ENCODE measurements at regions not wholly inside any gene's neighbourhood (a gene's known extent, or its start where the extent isn't known, plus 50 kb on each side); places are given as distances from the start of the nearest gene placed in this dataset.
A peak's percentile ranks its signal among the peaks of the same experiment; 100 is the strongest.

DNA sequence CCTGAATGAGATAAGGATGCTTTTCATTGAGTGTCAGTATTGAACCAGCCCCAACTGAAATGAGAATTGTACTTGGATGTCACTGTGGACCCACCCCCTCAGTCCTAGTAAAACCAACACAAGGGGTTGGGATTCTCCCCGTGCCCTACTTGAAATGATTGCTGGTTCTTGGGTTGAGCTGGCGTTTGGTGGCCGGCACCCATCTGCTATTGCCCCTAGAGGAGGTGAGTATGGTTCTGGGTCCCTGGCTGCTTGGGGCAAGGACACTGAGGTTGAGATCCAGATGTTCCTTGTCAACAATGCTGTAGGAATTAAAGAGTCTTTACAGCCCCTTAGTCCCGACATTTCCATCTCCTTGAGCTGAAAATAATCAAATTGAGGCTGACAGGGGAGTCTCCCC, 170.0 kb upstream of the ZNF32 start:
- Histone ChIP-seq H3K27ac (no peak overlapping the region), H3K4me3 (no peak overlapping the region), H3K9me3 (no peaks in the 10 kb centered on the region), H3K4me1 (peaks cover 0 to 48% (median 3%) of the 10 kb centered on the region in 3 donors), H3K27me3 (no peaks in the 10 kb centered on the region), H3K36me3 (no peaks in the 10 kb centered on the region)
- TF ChIP-seq POLR2A (IDR thresholded peaks at IDR 0.05) (no peak), EP300 (IDR thresholded peaks at IDR 0.05) (no peak), POLR2AphosphoS5 (IDR thresholded peaks at IDR 0.05) (no peak)
- TF ChIP-seq, protein P1, sequence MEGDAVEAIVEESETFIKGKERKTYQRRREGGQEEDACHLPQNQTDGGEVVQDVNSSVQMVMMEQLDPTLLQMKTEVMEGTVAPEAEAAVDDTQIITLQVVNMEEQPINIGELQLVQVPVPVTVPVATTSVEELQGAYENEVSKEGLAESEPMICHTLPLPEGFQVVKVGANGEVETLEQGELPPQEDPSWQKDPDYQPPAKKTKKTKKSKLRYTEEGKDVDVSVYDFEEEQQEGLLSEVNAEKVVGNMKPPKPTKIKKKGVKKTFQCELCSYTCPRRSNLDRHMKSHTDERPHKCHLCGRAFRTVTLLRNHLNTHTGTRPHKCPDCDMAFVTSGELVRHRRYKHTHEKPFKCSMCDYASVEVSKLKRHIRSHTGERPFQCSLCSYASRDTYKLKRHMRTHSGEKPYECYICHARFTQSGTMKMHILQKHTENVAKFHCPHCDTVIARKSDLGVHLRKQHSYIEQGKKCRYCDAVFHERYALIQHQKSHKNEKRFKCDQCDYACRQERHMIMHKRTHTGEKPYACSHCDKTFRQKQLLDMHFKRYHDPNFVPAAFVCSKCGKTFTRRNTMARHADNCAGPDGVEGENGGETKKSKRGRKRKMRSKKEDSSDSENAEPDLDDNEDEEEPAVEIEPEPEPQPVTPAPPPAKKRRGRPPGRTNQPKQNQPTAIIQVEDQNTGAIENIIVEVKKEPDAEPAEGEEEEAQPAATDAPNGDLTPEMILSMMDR (IDR thresholded peaks at IDR 0.05): no peak
- ATAC-seq: no peak
- WGBS, 2 donors (ENCODE audit: low coverage in 1 of 2): 60% methylated on average over 1 of the region's 4 CpGs; no CpG with 5 or more reads in 1 of the 2 donors

DNA sequence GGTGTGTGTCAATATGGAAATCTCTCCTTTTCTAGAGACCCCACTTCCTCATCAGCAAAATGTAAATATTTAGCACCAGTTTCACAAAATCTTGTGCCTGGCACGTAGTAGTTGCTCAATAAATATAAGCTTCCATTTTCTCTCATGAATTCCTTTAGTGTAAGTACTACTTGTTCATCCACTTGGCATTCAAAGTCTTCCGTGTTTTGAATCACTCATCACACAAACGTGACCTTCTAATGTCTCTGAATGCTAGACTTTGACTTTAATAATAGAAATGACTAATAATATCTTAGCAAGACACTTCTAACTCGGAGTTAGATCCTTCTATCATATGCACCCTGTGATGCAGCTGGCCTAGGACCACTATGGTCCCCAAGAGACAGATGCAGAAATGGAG, 168.7 kb upstream of the ZNF32 start:
- H3K4me1 ChIP-seq: peaks cover 0 to 35% (median 0%) of the 10 kb centered on the region in 3 donors
- H3K36me3 ChIP-seq: no peaks in the 10 kb centered on the region
- WGBS, 2 donors (ENCODE audit: low coverage in 1 of 2): 61 to 75% methylated on average over 3 to 4 of the region's 4 CpGs
- ATAC-seq: no peak
- peak overlapping the region in 3 of 4 donors; percentile 55 to 64 (median 61) for H3K27ac ChIP-seq
- no peak overlapping the region for H3K4me3 ChIP-seq
- H3K9me3 ChIP-seq: no peaks in the 10 kb centered on the region
- no peak for TF ChIP-seq EP300 (IDR thresholded peaks at IDR 0.05)
- TF ChIP-seq POLR2AphosphoS5 (IDR thresholded peaks at IDR 0.05): no peak
- TF ChIP-seq, protein P1 (IDR thresholded peaks at IDR 0.05): no peak
- no peak for TF ChIP-seq POLR2A (IDR thresholded peaks at IDR 0.05)
- no peaks in the 10 kb centered on the region for H3K27me3 ChIP-seq

DNA sequence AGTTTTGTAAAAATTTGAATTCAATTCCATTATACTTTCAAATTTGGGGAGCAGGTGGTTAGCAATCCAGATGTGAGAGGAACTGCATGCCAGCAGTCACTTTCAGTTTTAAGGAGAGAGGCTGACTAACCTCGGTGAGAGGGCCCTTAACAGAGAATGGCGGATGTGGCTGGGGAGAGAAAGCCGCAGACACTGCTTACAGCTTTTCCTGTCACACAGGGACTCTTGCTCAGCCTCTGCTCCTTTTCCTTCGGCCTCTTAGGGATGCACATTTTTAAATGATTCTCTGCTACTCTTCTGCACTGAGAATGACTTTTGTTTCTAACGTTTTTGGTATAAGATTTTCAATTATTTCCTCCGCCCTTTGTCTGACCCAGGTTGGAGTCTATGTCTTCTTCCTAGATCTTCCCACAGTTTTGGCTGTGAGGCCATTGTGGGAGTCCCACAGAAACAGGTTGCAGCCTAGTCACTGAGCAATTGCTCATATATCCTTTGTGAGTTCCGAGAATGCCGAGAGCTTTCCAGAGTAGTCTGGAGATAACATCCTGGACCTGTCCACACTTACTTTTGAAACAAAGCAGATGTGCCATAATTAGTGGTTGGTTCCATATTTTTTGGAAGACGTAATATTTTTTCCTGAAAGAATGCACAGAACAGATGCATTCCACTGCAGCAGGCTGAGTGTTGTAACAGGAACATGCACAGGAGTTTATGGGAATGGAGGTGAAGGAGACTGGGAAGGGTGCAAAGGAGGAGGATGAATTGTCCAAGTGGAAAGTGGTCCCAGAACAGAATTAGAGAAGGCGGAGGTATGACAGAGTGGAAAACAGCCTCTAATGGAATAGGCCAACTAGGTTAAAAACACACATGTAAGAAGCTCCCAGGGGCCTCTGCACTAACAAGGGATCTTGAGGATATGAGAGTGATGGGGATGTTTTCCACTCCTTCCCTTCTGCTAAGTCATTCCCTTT, 168.0 kb upstream of the ZNF32 start:
- no peaks in the 10 kb centered on the region for H3K9me3 ChIP-seq
- H3K27ac ChIP-seq: peak overlapping the region in 3 of 4 donors; percentile 55 to 64 (median 61)
- peaks cover 0 to 30% (median 0%) of the 10 kb centered on the region in 3 donors for H3K4me1 ChIP-seq
- ATAC-seq: peak; percentile 86
- no peaks in the 10 kb centered on the region for H3K36me3 ChIP-seq
- H3K4me3 ChIP-seq: no peak overlapping the region
- no peaks in the 10 kb centered on the region for H3K27me3 ChIP-seq
- 23 to 26% methylated on average over 9 to 10 of the region's 10 CpGs for WGBS, 2 donors (ENCODE audit: low coverage in 1 of 2)
- TF ChIP-seq POLR2AphosphoS5 (IDR thresholded peaks at IDR 0.05) (peak; percentile 89), EP300 (IDR thresholded peaks at IDR 0.05) (no peak)
- TF ChIP-seq, protein P1 (IDR thresholded peaks at IDR 0.05): no peak

- no peak for ATAC-seq
- no peaks in the 10 kb centered on the region for H3K9me3 ChIP-seq
- WGBS, 2 donors (ENCODE audit: low coverage in 1 of 2): 93 to 100% methylated on average over 2 of the region's 2 CpGs
- peak overlapping the region in 1 of 4 donors; percentile 45 for H3K27ac ChIP-seq
- TF ChIP-seq POLR2A (IDR thresholded peaks at IDR 0.05) (no peak), EP300 (IDR thresholded peaks at IDR 0.05) (no peak)
- H3K4me3 ChIP-seq: no peak overlapping the region
- no peaks in the 10 kb centered on the region for H3K27me3 ChIP-seq
- peaks cover 0 to 29% (median 0%) of the 10 kb centered on the region in 3 donors for H3K4me1 ChIP-seq
- no peaks in the 10 kb centered on the region for H3K36me3 ChIP-seq
Measured at GRCh38 chr10:43815181-43815885, 166.7 kb upstream of the ZNF32 start.

DNA sequence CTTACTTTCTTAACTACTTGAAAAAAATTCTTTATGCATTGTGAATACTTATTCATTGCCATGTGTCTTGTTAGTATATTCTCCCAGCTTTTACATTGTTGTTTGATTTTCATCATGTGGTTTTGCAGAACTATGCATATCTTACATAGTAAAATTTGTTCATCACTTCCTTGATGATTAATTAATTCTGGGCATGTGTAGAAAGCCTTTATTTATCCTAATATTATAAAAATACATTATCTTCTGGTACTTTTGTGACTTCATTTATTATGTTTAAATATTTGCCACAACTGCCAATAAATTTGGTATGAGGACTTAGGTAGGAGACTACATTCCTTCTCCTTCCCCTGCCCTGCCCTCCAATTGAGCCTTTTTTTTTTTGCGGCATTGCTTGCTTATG, 166.0 kb upstream of the ZNF32 start:
- Histone ChIP-seq H3K9me3 (no peaks in the 10 kb centered on the region), H3K4me3 (no peak overlapping the region), H3K4me1 (peaks cover 0 to 29% (median 0%) of the 10 kb centered on the region in 3 donors), H3K27me3 (no peaks in the 10 kb centered on the region), H3K27ac (no peak overlapping the region), H3K36me3 (no peaks in the 10 kb centered on the region)
- TF ChIP-seq POLR2A (IDR thresholded peaks at IDR 0.05) (no peak), EP300 (IDR thresholded peaks at IDR 0.05) (no peak), POLR2AphosphoS5 (IDR thresholded peaks at IDR 0.05) (no peak)
- TF ChIP-seq, protein P1 (IDR thresholded peaks at IDR 0.05): no peak
- 92 to 100% methylated on average over 1 of the region's 1 CpG for WGBS, 2 donors (ENCODE audit: low coverage in 1 of 2)
- ATAC-seq: no peak

Measured in gastroesophageal sphincter (tissue), 4 donors.